ENCODE measurements at regions not wholly inside any gene's neighbourhood (a gene's known extent, or its start where the extent isn't known, plus 50 kb on each side); places are given as distances from the start of the nearest gene placed in this dataset.

DNA sequence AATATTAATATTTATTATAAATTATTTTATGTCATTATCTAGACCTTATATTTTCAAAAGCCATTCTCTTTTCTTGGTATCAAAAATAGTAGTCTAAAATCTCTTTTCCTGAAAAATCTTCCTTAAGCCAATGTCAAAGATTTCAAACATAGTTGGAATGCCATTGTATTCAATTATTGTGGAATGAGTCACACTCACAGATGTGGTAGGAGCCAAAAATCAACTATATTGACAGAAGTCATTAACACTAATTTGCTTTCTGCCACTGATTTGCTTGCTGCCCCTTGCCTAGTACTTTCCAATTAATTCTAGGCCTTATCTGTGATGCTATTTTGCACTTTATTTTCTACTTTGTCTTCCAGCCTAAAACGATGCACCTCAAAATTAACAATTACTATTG is 1326.3 kb upstream of the GJE1 start:
- Histone ChIP-seq H3K27ac (ENCODE audit: low read depth, low read length, poor library complexity, severe bottlenecking) (no peak overlapping the region), H3K4me3 (ENCODE audit: low read depth, low read length, poor library complexity, severe bottlenecking) (no peak overlapping the region), H3K9me3 (ENCODE audit: low read depth, low read length, poor library complexity, severe bottlenecking) (peaks cover 4% of the 10 kb centered on the region), H3K27me3 (replicated peaks; ENCODE audit: insufficient read depth, low read depth, low read length, poor library complexity) (no peaks in the 10 kb centered on the region), H3K36me3 (ENCODE audit: insufficient read depth, low read length, poor library complexity, severe bottlenecking) (no peaks in the 10 kb centered on the region), H3K4me1 (ENCODE audit: insufficient read depth, low read length, poor library complexity, severe bottlenecking) (no peaks in the 10 kb centered on the region)
- no TSS peak for BruUV-seq (replicated peaks)
- intact Hi-C loops (cut with micrococcal nuclease; ENCODE audit: unreplicated experiment), result no loop called here
- POLR2A ChIA-PET (ENCODE audit: low non-redundant PET), result no interaction called here
- TF ChIP-seq, protein P1, sequence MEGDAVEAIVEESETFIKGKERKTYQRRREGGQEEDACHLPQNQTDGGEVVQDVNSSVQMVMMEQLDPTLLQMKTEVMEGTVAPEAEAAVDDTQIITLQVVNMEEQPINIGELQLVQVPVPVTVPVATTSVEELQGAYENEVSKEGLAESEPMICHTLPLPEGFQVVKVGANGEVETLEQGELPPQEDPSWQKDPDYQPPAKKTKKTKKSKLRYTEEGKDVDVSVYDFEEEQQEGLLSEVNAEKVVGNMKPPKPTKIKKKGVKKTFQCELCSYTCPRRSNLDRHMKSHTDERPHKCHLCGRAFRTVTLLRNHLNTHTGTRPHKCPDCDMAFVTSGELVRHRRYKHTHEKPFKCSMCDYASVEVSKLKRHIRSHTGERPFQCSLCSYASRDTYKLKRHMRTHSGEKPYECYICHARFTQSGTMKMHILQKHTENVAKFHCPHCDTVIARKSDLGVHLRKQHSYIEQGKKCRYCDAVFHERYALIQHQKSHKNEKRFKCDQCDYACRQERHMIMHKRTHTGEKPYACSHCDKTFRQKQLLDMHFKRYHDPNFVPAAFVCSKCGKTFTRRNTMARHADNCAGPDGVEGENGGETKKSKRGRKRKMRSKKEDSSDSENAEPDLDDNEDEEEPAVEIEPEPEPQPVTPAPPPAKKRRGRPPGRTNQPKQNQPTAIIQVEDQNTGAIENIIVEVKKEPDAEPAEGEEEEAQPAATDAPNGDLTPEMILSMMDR (conservative IDR thresholded peaks at IDR 0.05; ENCODE audit: low read depth, low read length), result no peak
- no peak for TF ChIP-seq EZH2 (IDR thresholded peaks at IDR 0.05; ENCODE audit: borderline replicate concordance, low read depth, low read length, poor library complexity, severe bottlenecking)
- CTCF ChIA-PET, result no interaction called here
- no peak for DNase-seq (ENCODE audit: low spot score)

DNA sequence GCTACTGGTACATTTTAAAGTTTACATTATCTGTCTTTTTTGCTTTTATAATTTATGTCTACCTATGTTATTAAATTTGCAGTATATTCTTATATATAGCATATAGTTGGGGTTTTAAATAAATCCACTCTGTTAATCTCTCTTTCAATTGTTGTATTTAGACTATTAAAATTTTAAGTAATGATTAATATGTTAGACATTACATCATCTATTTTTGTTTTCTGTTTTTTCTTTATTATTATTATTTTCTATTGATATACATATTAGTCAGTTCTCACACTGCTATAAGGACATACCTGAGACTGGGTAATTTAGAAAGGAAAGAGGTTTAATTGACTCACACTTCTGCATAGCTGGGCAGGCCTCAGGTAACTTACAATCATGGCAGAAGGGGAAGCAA is 1338.2 kb upstream of the GJE1 start:
- no peaks in the 10 kb centered on the region for H3K9me3 ChIP-seq (ENCODE audit: low read depth, low read length, poor library complexity, severe bottlenecking)
- no peaks in the 10 kb centered on the region for H3K36me3 ChIP-seq (ENCODE audit: insufficient read depth, low read length, poor library complexity, severe bottlenecking)
- no peak overlapping the region for H3K27ac ChIP-seq (ENCODE audit: low read depth, low read length, poor library complexity, severe bottlenecking)
- no TSS peak for BruUV-seq (replicated peaks)
- no peaks in the 10 kb centered on the region for H3K27me3 ChIP-seq (replicated peaks; ENCODE audit: insufficient read depth, low read depth, low read length, poor library complexity)
- intact Hi-C loops (cut with micrococcal nuclease; ENCODE audit: unreplicated experiment), result no loop called here
- no peaks in the 10 kb centered on the region for H3K4me1 ChIP-seq (ENCODE audit: insufficient read depth, low read length, poor library complexity, severe bottlenecking)
- ChIA-PET POLR2A (ENCODE audit: low non-redundant PET) (no interaction called here), CTCF (no interaction called here)
- no peak for DNase-seq (ENCODE audit: low spot score)
- H3K4me3 ChIP-seq (ENCODE audit: low read depth, low read length, poor library complexity, severe bottlenecking), result no peak overlapping the region
- TF ChIP-seq EZH2 (IDR thresholded peaks at IDR 0.05; ENCODE audit: borderline replicate concordance, low read depth, low read length, poor library complexity, severe bottlenecking), result no peak
- TF ChIP-seq, protein P1 (conservative IDR thresholded peaks at IDR 0.05; ENCODE audit: low read depth, low read length), result no peak

DNA sequence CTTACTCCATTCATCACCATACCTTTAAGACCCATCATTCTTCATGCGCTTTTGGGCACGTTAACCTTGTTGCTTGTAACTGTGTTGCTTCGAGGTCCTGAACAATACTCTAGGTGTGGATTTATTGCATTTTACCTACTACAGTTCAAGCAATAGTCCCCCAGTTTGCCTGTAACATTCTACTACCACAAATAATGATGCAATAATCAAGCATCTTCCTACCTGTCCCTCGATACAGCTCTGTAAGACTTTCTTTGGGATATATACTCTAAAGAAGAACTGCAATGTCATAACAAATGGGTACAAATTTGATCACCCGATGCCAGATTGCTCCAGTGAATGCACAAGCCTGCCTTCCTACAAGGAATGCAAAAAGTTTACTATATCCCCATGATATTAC is 1342.6 kb upstream of the GJE1 start:
- no TSS peak for BruUV-seq (replicated peaks)
- intact Hi-C loops (cut with micrococcal nuclease; ENCODE audit: unreplicated experiment), result no loop called here
- no peak for TF ChIP-seq EZH2 (IDR thresholded peaks at IDR 0.05; ENCODE audit: borderline replicate concordance, low read depth, low read length, poor library complexity, severe bottlenecking)
- TF ChIP-seq, protein P1 (conservative IDR thresholded peaks at IDR 0.05; ENCODE audit: low read depth, low read length), result no peak
- H3K36me3 ChIP-seq (ENCODE audit: insufficient read depth, low read length, poor library complexity, severe bottlenecking), result no peaks in the 10 kb centered on the region
- POLR2A ChIA-PET (ENCODE audit: low non-redundant PET), result no interaction called here
- no peak overlapping the region for H3K27ac ChIP-seq (ENCODE audit: low read depth, low read length, poor library complexity, severe bottlenecking)
- no peak overlapping the region for H3K4me3 ChIP-seq (ENCODE audit: low read depth, low read length, poor library complexity, severe bottlenecking)
- no peaks in the 10 kb centered on the region for H3K27me3 ChIP-seq (replicated peaks; ENCODE audit: insufficient read depth, low read depth, low read length, poor library complexity)
- H3K4me1 ChIP-seq (ENCODE audit: insufficient read depth, low read length, poor library complexity, severe bottlenecking), result no peaks in the 10 kb centered on the region
- DNase-seq (ENCODE audit: low spot score), result no peak
- H3K9me3 ChIP-seq (ENCODE audit: low read depth, low read length, poor library complexity, severe bottlenecking), result no peaks in the 10 kb centered on the region
- CTCF ChIA-PET, result no interaction called here

All from A673 (cell line).